ENCODE measurements at regions not wholly inside any gene's neighbourhood (a gene's known extent, or its start where the extent isn't known, plus 50 kb on each side); places are given as distances from the start of the nearest gene placed in this dataset.

- Histone ChIP-seq H3K4me3 (ENCODE audit: low read depth, low read length) (no peak overlapping the region), H3K27me3 (ENCODE audit: control insufficient read depth, insufficient read depth, low read length) (no peaks in the 10 kb centered on the region), H3K4me1 (ENCODE audit: control insufficient read depth, insufficient read depth, low read length) (no peaks in the 10 kb centered on the region), H3K36me3 (ENCODE audit: control insufficient read depth, insufficient read depth, low read length) (no peaks in the 10 kb centered on the region), H3K9me3 (ENCODE audit: control insufficient read depth, insufficient read depth, low read length) (no peaks in the 10 kb centered on the region), H3K9ac (ENCODE audit: low read depth, low read length) (no peak overlapping the region)
Measured at GRCh38 chr2:238684362-238685326, 163.2 kb upstream of the TWIST2 start.

DNA sequence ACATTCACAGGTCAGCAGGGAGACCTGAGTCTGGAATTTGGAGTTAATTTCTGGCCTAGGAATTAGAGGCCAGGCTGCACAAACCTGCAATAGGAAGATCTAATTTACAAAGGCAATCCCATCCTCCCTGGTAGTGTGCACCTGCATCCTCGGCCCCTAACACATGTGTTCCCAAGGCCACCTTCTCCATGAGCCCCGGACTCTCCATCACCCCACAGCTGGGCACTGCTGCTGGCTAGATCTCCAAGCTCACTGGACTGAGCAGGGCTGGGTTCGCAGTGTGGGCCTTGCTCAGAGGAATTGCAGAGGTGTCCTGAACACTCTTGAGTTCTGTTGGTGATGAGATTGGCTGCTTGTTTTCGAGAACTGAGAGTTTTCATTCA is 162.6 kb upstream of the TWIST2 start:
- no peaks in the 10 kb centered on the region for H3K4me1 ChIP-seq (ENCODE audit: control insufficient read depth, insufficient read depth, low read length)
- H3K36me3 ChIP-seq (ENCODE audit: control insufficient read depth, insufficient read depth, low read length), result no peaks in the 10 kb centered on the region
- H3K9ac ChIP-seq (ENCODE audit: low read depth, low read length), result no peak overlapping the region
- H3K27me3 ChIP-seq (ENCODE audit: control insufficient read depth, insufficient read depth, low read length), result no peaks in the 10 kb centered on the region
- H3K4me3 ChIP-seq (ENCODE audit: low read depth, low read length), result no peak overlapping the region
- H3K9me3 ChIP-seq (ENCODE audit: control insufficient read depth, insufficient read depth, low read length), result no peaks in the 10 kb centered on the region

- no peaks in the 10 kb centered on the region for H3K4me1 ChIP-seq (ENCODE audit: control insufficient read depth, insufficient read depth, low read length)
- no peak overlapping the region for H3K9ac ChIP-seq (ENCODE audit: low read depth, low read length)
- H3K9me3 ChIP-seq (ENCODE audit: control insufficient read depth, insufficient read depth, low read length), result no peaks in the 10 kb centered on the region
- no peak overlapping the region for H3K4me3 ChIP-seq (ENCODE audit: low read depth, low read length)
- H3K27me3 ChIP-seq (ENCODE audit: control insufficient read depth, insufficient read depth, low read length), result no peaks in the 10 kb centered on the region
- no peaks in the 10 kb centered on the region for H3K36me3 ChIP-seq (ENCODE audit: control insufficient read depth, insufficient read depth, low read length)
Measured at GRCh38 chr2:238685713-238686112, 162.2 kb upstream of the TWIST2 start.

GRCh38 chr2:238686223-238686622 is 161.7 kb upstream of the TWIST2 start:
- H3K36me3 ChIP-seq (ENCODE audit: control insufficient read depth, insufficient read depth, low read length), result no peaks in the 10 kb centered on the region
- no peaks in the 10 kb centered on the region for H3K9me3 ChIP-seq (ENCODE audit: control insufficient read depth, insufficient read depth, low read length)
- H3K27me3 ChIP-seq (ENCODE audit: control insufficient read depth, insufficient read depth, low read length), result no peaks in the 10 kb centered on the region
- H3K4me3 ChIP-seq (ENCODE audit: low read depth, low read length), result no peak overlapping the region
- no peaks in the 10 kb centered on the region for H3K4me1 ChIP-seq (ENCODE audit: control insufficient read depth, insufficient read depth, low read length)
- no peak overlapping the region for H3K9ac ChIP-seq (ENCODE audit: low read depth, low read length)

- no peak overlapping the region for H3K9ac ChIP-seq (ENCODE audit: low read depth, low read length)
- no peaks in the 10 kb centered on the region for H3K27me3 ChIP-seq (ENCODE audit: control insufficient read depth, insufficient read depth, low read length)
- H3K4me3 ChIP-seq (ENCODE audit: low read depth, low read length), result no peak overlapping the region
- H3K4me1 ChIP-seq (ENCODE audit: control insufficient read depth, insufficient read depth, low read length), result no peaks in the 10 kb centered on the region
- no peaks in the 10 kb centered on the region for H3K9me3 ChIP-seq (ENCODE audit: control insufficient read depth, insufficient read depth, low read length)
- no peaks in the 10 kb centered on the region for H3K36me3 ChIP-seq (ENCODE audit: control insufficient read depth, insufficient read depth, low read length)
Measured at GRCh38 chr2:238688193-238689153, 159.4 kb upstream of the TWIST2 start.

DNA sequence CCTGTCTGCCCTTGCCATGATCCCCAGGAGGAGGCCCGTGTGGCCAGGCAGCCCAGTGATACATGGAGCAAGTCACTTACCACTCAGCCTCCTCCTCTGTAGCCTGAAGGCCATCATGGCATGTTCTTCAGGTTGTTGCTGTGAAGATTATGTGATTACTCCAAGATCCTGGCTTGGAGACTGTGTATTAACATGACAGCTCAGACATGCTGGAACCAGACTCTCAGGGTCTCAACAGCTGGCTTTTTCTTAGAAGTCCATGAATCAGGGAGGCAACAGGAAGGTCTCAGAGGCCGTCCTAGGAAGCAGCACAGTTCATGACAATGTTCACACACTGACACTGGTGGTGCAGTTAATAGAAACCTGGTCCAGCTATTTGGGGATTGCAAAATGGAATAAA is 158.6 kb upstream of the TWIST2 start:
- H3K4me3 ChIP-seq (ENCODE audit: low read depth, low read length), result no peak overlapping the region
- no peaks in the 10 kb centered on the region for H3K27me3 ChIP-seq (ENCODE audit: control insufficient read depth, insufficient read depth, low read length)
- no peaks in the 10 kb centered on the region for H3K36me3 ChIP-seq (ENCODE audit: control insufficient read depth, insufficient read depth, low read length)
- H3K4me1 ChIP-seq (ENCODE audit: control insufficient read depth, insufficient read depth, low read length), result no peaks in the 10 kb centered on the region
- no peaks in the 10 kb centered on the region for H3K9me3 ChIP-seq (ENCODE audit: control insufficient read depth, insufficient read depth, low read length)
- H3K9ac ChIP-seq (ENCODE audit: low read depth, low read length), result no peak overlapping the region

DNA sequence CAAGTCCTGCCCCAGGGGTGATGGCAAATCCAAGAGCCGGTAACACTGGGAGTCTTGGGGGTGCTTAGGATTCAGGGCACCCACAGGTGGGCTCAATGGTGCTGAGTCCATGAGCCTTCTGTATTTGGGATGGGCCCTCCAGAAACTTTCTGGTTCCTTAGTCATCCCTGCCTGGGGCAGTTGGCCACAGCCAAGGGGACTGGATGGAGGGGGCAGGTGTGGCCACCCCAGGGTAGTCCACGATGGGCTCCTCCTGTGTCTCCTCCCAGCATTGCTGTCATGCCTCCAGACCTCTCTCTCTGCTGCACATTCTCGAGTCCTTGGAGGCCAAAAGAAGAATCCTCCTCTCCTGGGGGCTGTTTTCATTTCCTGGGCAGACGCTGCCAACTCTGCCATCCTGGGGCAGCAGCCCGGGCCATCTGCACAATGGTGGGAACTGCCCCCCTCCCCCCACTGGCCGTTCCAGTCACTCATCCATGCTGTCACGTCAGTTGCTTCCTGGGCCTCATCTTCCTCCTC is 158.0 kb upstream of the TWIST2 start:
- no peaks in the 10 kb centered on the region for H3K4me1 ChIP-seq (ENCODE audit: control insufficient read depth, insufficient read depth, low read length)
- H3K27me3 ChIP-seq (ENCODE audit: control insufficient read depth, insufficient read depth, low read length), result no peaks in the 10 kb centered on the region
- H3K9ac ChIP-seq (ENCODE audit: low read depth, low read length), result no peak overlapping the region
- H3K36me3 ChIP-seq (ENCODE audit: control insufficient read depth, insufficient read depth, low read length), result no peaks in the 10 kb centered on the region
- no peak overlapping the region for H3K4me3 ChIP-seq (ENCODE audit: low read depth, low read length)
- H3K9me3 ChIP-seq (ENCODE audit: control insufficient read depth, insufficient read depth, low read length), result no peaks in the 10 kb centered on the region

- Histone ChIP-seq H3K9me3 (ENCODE audit: control insufficient read depth, insufficient read depth, low read length) (no peaks in the 10 kb centered on the region), H3K4me1 (ENCODE audit: control insufficient read depth, insufficient read depth, low read length) (no peaks in the 10 kb centered on the region), H3K9ac (ENCODE audit: low read depth, low read length) (no peak overlapping the region), H3K4me3 (ENCODE audit: low read depth, low read length) (no peak overlapping the region), H3K36me3 (ENCODE audit: control insufficient read depth, insufficient read depth, low read length) (no peaks in the 10 kb centered on the region), H3K27me3 (ENCODE audit: control insufficient read depth, insufficient read depth, low read length) (no peaks in the 10 kb centered on the region)
Measured at GRCh38 chr2:238690511-238690910, 157.4 kb upstream of the TWIST2 start.

DNA sequence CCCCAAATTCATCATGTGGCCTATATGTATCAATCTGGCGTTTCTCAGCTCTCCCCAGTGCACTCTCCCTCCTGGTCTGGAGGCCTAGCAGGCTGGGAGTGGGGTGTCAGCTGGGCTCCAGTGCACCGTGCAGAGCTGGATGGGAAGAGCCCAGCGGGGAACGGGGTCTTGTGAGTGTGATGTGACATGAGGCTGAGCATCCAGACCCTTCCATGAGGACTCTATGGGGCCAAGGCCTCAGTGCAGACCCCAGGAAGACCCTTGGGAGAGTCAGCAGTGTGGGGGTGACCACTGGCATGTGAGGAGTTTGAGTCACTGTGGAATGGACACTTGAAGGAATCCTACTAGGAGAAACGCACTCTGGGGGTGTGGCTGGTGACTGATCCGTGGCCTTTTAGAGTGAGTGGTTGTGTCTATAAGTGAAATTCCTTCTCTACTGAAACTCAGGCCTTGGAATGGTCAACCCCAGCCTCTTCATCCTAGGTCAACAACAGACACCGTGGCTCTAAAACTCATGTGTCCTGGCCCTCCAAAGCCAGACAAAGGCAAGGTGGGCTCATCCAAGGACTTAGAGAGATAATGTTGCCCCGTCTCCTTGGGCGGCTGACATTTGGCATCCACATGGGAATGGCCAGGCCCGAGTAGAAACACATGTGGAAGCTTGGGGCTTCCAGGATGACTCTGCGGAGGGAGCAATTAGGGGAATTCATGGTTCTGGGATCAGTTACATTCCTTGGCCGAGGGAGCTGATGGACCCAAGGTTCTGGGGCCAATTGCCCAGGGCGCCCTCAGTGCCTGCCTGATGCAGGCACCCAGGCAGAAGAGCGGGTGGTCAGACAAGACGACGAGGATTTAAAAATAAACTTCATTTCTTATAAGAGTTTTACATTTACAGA is 156.0 kb upstream of the TWIST2 start:
- Histone ChIP-seq H3K4me1 (ENCODE audit: control insufficient read depth, insufficient read depth, low read length) (no peaks in the 10 kb centered on the region), H3K36me3 (ENCODE audit: control insufficient read depth, insufficient read depth, low read length) (no peaks in the 10 kb centered on the region), H3K9ac (ENCODE audit: low read depth, low read length) (no peak overlapping the region), H3K27me3 (ENCODE audit: control insufficient read depth, insufficient read depth, low read length) (no peaks in the 10 kb centered on the region), H3K4me3 (ENCODE audit: low read depth, low read length) (no peak overlapping the region), H3K9me3 (ENCODE audit: control insufficient read depth, insufficient read depth, low read length) (no peaks in the 10 kb centered on the region)

DNA sequence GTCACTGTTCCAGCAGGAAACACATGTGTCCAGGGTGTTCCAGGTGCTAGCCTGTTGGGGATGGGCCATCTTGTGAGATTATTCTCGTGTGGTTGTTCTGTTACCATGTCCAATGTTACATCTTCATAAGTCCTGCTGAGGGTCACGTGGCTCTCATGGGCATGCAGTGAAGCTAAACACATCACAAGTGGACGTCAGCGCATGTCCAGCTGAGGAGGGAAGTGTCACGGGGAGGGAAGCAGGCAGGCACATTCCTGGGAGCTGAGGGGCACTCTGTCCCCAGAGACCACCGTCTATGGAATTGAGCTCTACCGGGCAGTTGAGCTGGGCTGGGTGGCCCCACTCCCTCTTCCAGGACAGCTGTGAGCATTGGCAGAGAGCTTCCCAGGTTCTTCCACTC is 155.3 kb upstream of the TWIST2 start:
- Histone ChIP-seq H3K4me3 (ENCODE audit: low read depth, low read length) (no peak overlapping the region), H3K36me3 (ENCODE audit: control insufficient read depth, insufficient read depth, low read length) (no peaks in the 10 kb centered on the region), H3K27me3 (ENCODE audit: control insufficient read depth, insufficient read depth, low read length) (no peaks in the 10 kb centered on the region), H3K9ac (ENCODE audit: low read depth, low read length) (no peak overlapping the region), H3K9me3 (ENCODE audit: control insufficient read depth, insufficient read depth, low read length) (no peaks in the 10 kb centered on the region), H3K4me1 (ENCODE audit: control insufficient read depth, insufficient read depth, low read length) (no peaks in the 10 kb centered on the region)
